ENCODE measurements at regions not wholly inside any gene's neighbourhood (a gene's known extent, or its start where the extent isn't known, plus 50 kb on each side); places are given as distances from the start of the nearest gene placed in this dataset.

- no peak for TF ChIP-seq CTCF (IDR thresholded peaks at IDR 0.05)
- TF ChIP-seq POLR2A (IDR thresholded peaks at IDR 0.05), result no peak
Observed at GRCh38 chr1:166698771-166699170, 140.5 kb upstream of the POGK start.

All from Peyer's patch (tissue), 4 donors.